ENCODE measurements at regions not wholly inside any gene's neighbourhood (a gene's known extent, or its start where the extent isn't known, plus 50 kb on each side); places are given as distances from the start of the nearest gene placed in this dataset.

- TF ChIP-seq CTCF (conservative IDR thresholded peaks at IDR 0.05; ENCODE audit: low read depth, low read length): no peak
- DNase-seq (ENCODE audit: low read depth): no peak
- H3K4me3 ChIP-seq (ENCODE audit: low read depth, low read length): no peak overlapping the region
These were observed 336.5 kb downstream of the TMEM135 start for GRCh38 chr11:87374038-87374807.

Measured in epithelial cell of proximal tubule (primary cell).